Esophagus squamous epithelium (tissue), 5 donors: ENCODE measurements at regions not wholly inside any gene's neighbourhood (a gene's known extent, or its start where the extent isn't known, plus 50 kb on each side); places are given as distances from the start of the nearest gene placed in this dataset.

ENCODE experiments used
- DNase-seq: peaks from one replicate; lab custom pipeline; 2025; lab: John Stamatoyannopoulos, UW
- H3K27ac ChIP-seq, 4 donors: fragments of 200-600 bp; sonication (generic); one replicate each; pipeline ENCODE4 v1.5.1; 2016 to 2019; ENCODE audit warnings: mild to moderate bottlenecking in 1 of 4
- H3K27me3 ChIP-seq, 4 donors: fragments of 200-600 bp; sonication (generic); 1 replicate in 3 of 4; 2 replicates in 1 of 4; pipeline versions ENCODE4 v1.5.1 to v1.6.0; 2017 to 2021; ENCODE audit warnings: antibody characterized with exemption in 1 of 4
- H3K36me3 ChIP-seq, 3 donors: fragments of 200-600 bp; sonication (generic); one replicate each; pipeline ENCODE4 v1.5.1; 2016 to 2019
- H3K4me1 ChIP-seq, 3 donors: fragments of 200-600 bp; sonication (generic); one replicate each; pipeline ENCODE4 v1.5.1; 2017 to 2019
- H3K4me3 ChIP-seq, 4 donors: fragments of 200-600 bp; sonication (generic); 1 replicate in 3 of 4; 2 replicates in 1 of 4; pipeline ENCODE4 v1.5.1; 2016 to 2019; ENCODE audit warnings: mild to moderate bottlenecking in 2 of 4, moderate library complexity in 1 of 4
- H3K9me3 ChIP-seq, 3 donors: fragments of 200-600 bp; sonication (generic); one replicate each; pipeline ENCODE4 v1.5.1; 2016 to 2019
- POLR2A ChIP-seq, 4 donors: fragments of 450-650 bp; IDR thresholded peaks; one replicate each; pipeline ENCODE4 v1.6.1; 2017; ENCODE audit warnings: antibody characterized with exemption in 4 of 4, mild to moderate bottlenecking in 4 of 4, moderate library complexity in 3 of 4
- WGBS, 2 donors: methylation state at CpG; one replicate each; pipeline ENCODE4 v1.1.5; 2018; 5-methylcytosine and 5-hydroxymethylcytosine counted together
- intact Hi-C: fragments of 100-400 bp; cut with DNase I; formaldehyde crosslinking; loops from one replicate; pipeline ENCODE4 v1.15.0; 2022
- TF ChIP-seq, protein P1 (sequence below), 6 experiments: fragments of 450-650 bp in 4 of 6; fragments of 200-600 bp in 2 of 6; sonication (generic) in 2 of 6; IDR thresholded peaks; one replicate each; pipeline ENCODE4 v1.5.1; 2016 to 2019; ENCODE audit warnings: antibody characterized with exemption in 6 of 6, mild to moderate bottlenecking in 4 of 6, moderate library complexity in 4 of 6
- donor health status: DM: yes; HTN: yes; CAD: no.

DNA sequence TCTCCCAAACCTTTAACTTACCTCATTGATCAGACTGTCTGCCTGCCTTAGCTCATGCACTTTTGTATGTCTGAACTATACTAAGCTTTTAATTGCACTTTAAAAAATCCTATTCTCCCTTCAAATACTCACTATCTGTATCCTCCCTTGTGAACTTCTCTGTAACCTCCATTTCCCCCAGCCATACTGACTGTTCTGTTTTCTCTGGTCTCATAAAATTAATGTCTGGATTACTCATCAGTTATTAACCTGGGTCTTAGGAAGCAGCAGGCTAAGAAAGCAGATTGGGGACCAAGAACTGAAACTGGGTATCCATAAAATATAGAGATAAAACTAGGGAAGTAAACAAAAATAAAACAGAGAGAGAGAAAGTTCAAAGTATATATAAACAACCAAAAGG is 469.3 kb upstream of the MAN1A1 start:
- H3K27me3 ChIP-seq = no peaks in the 10 kb centered on the region
- H3K36me3 ChIP-seq = no peaks in the 10 kb centered on the region
- no peaks in the 10 kb centered on the region for H3K4me1 ChIP-seq
- intact Hi-C loops = no loop called here
- TF ChIP-seq, protein P1, sequence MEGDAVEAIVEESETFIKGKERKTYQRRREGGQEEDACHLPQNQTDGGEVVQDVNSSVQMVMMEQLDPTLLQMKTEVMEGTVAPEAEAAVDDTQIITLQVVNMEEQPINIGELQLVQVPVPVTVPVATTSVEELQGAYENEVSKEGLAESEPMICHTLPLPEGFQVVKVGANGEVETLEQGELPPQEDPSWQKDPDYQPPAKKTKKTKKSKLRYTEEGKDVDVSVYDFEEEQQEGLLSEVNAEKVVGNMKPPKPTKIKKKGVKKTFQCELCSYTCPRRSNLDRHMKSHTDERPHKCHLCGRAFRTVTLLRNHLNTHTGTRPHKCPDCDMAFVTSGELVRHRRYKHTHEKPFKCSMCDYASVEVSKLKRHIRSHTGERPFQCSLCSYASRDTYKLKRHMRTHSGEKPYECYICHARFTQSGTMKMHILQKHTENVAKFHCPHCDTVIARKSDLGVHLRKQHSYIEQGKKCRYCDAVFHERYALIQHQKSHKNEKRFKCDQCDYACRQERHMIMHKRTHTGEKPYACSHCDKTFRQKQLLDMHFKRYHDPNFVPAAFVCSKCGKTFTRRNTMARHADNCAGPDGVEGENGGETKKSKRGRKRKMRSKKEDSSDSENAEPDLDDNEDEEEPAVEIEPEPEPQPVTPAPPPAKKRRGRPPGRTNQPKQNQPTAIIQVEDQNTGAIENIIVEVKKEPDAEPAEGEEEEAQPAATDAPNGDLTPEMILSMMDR (IDR thresholded peaks at IDR 0.05) = no peak
- no peak for TF ChIP-seq POLR2A (IDR thresholded peaks at IDR 0.05)
- H3K4me3 ChIP-seq = no peak overlapping the region
- no peak overlapping the region for H3K27ac ChIP-seq
- no peak for DNase-seq
- no peaks in the 10 kb centered on the region for H3K9me3 ChIP-seq

DNA sequence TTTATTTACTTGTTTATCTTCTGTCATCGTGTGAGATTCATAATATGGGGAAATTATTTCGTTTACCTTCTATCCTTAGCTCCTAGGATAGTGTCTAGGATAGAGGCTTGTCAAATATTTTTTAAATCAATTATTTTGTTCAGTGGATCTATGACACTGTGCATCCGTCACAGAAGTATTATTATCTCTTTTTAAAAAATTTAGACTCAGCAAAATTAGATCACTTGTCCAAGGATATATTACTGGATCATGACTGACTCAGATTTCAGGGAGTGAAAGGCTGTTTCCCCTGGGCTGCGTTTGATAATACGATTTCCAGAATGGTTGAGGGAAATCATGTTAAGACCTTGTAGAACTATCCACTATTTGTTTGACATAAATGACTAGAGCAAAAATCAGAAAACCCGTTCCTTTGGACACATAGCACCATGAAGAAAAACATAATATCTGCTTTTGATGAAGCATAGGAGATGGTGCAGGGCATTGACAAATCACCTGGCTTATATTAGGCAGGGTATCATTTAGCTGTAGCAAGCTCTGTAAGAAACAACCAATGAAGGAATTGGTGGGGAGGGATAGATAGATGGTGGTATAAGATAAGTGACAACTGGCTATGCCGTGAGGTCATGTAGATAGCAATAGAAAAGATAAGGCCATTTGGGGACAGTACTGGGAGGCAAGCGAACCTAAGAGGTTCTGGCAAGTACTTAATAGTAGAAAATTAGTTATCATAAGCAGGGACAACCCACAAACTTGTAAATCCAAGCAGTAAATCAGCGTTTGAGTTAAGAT is 465.2 kb upstream of the MAN1A1 start:
- no peaks in the 10 kb centered on the region for H3K9me3 ChIP-seq
- TF ChIP-seq, protein P1 (IDR thresholded peaks at IDR 0.05) = no peak
- no peak for TF ChIP-seq POLR2A (IDR thresholded peaks at IDR 0.05)
- DNase-seq = no peak
- no peaks in the 10 kb centered on the region for H3K4me1 ChIP-seq
- H3K27me3 ChIP-seq = no peaks in the 10 kb centered on the region
- no peaks in the 10 kb centered on the region for H3K36me3 ChIP-seq
- WGBS, 2 donors = 75 to 82% methylated on average over 9 of the region's 9 CpGs
- intact Hi-C loops = no loop called here
- no peak overlapping the region for H3K4me3 ChIP-seq
- H3K27ac ChIP-seq = no peak overlapping the region

DNA sequence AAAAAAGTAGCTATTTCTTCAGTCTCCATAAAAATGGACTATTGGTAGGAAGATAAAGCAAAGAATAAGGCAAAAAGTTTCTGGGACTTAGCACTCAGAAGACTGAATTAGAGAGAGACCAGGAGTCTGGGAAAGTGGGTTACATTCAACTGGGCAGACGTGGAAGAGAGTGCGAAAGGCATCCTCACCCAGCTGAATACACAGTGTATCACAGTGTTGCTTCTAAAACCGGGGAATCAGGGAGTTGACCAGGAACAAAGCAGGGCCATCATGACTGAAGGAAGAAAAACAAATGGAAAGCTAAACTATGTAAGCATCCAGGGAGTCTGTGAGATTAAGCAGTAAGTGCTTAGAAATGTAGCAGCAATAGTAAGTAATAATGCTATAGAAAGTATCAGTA is 452.9 kb upstream of the MAN1A1 start:
- intact Hi-C loops = no loop called here
- Histone ChIP-seq H3K9me3 (no peaks in the 10 kb centered on the region), H3K27ac (no peak overlapping the region), H3K4me3 (no peak overlapping the region), H3K4me1 (no peaks in the 10 kb centered on the region), H3K27me3 (no peaks in the 10 kb centered on the region), H3K36me3 (no peaks in the 10 kb centered on the region)
- TF ChIP-seq POLR2A (IDR thresholded peaks at IDR 0.05) = no peak
- TF ChIP-seq, protein P1 (IDR thresholded peaks at IDR 0.05) = no peak
- WGBS, 2 donors = 74 to 75% methylated on average over 3 of the region's 3 CpGs
- no peak for DNase-seq

DNA sequence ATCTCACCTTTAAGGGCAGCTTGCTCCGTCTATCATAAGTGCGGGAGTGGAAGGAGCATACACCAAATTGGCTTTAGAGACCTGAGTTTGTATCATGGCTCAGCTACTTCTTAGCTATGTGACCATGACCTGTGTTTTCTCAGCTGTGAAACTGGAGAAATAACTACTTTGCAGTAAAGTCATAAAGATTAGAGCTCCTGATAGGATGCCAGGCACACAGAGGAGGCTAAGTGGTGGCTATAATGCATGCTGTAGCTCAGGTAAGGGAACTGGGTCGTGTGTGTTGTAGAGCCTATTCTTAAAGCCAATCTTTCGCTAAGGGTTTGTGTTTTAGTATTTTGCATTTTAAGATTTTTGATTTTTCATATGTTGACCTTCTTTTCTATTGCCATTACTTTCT is 451.5 kb upstream of the MAN1A1 start:
- DNase-seq = no peak
- Histone ChIP-seq H3K27me3 (no peaks in the 10 kb centered on the region), H3K27ac (no peak overlapping the region), H3K4me3 (no peak overlapping the region), H3K9me3 (no peaks in the 10 kb centered on the region), H3K36me3 (no peaks in the 10 kb centered on the region), H3K4me1 (no peaks in the 10 kb centered on the region)
- TF ChIP-seq, protein P1 (IDR thresholded peaks at IDR 0.05) = no peak
- TF ChIP-seq POLR2A (IDR thresholded peaks at IDR 0.05) = no peak
- 80 to 82% methylated on average over 4 of the region's 4 CpGs for WGBS, 2 donors
- intact Hi-C loops = no loop called here

DNA sequence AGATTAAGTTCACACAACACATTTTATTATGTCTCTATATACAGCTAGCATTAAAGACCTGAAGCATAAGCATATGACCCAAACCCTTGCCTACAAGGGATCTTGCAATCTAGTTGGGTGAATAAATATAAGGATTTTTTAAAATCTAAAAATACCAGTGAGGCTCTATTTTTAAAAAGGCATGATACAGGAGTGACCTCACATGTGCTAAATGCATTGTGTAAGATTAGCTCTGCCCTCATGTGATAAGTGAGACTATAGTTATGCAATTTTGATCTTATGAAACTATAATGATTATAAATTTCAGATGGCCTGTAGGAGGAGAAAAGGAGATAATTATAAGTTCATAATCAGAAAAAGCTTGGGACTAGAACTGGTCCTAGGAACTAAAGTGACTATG is 451.0 kb upstream of the MAN1A1 start:
- intact Hi-C loops = no loop called here
- no peaks in the 10 kb centered on the region for H3K27me3 ChIP-seq
- H3K9me3 ChIP-seq = no peaks in the 10 kb centered on the region
- no peaks in the 10 kb centered on the region for H3K36me3 ChIP-seq
- H3K4me3 ChIP-seq = no peak overlapping the region
- no peaks in the 10 kb centered on the region for H3K4me1 ChIP-seq
- no peak for DNase-seq
- H3K27ac ChIP-seq = no peak overlapping the region
- TF ChIP-seq, protein P1 (IDR thresholded peaks at IDR 0.05) = no peak
- TF ChIP-seq POLR2A (IDR thresholded peaks at IDR 0.05) = no peak
